ENCODE measurements at regions not wholly inside any gene's neighbourhood (a gene's known extent, or its start where the extent isn't known, plus 50 kb on each side); places are given as distances from the start of the nearest gene placed in this dataset.
A peak's percentile ranks its signal among the peaks of the same experiment; 100 is the strongest.

DNA sequence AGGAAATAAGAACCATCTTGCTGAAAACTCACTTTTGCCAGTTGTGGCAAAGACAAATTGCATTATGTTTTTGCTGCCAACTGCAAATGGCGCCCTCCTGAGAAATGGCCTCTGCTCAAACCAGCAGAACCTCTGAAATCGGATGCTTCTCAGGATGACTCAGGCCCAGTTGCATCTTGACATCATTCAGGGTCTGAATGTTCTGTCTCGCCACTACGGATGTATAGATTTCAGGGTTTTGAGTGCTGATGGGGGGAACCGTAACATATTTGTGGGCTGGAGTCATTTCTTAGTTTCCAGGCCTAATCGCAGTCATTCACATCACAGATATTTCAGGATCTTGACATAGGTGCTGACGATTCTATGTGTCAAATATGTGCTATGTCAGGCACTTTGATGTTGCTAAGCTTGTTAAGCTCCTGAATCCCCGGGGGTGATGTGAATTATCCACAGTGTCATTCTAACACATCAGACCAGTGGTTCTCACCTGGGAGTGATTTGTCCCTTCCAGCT, 207.1 kb downstream of the NFATC2 start:
- no peak for DNase-seq

DNA sequence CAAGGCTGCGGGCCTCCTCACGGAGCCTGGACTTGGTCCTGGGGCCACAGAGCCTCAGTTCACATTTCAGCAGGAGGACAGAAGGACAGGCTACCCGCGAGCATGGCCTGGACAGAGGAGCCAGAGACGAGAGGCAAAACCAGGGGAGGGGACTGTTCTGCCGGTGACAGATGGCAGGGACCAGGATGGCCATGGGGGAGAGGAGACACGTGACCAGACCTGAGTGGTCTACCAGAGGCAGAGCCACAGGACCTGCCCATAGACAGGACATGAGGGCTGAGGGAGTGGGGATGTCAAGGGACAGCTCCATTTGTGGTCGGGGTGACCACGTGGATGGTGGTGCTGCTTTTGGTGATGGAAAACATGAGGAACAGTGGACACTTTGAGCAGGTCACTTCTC, 207.9 kb downstream of the NFATC2 start:
- no peak for DNase-seq

DNA sequence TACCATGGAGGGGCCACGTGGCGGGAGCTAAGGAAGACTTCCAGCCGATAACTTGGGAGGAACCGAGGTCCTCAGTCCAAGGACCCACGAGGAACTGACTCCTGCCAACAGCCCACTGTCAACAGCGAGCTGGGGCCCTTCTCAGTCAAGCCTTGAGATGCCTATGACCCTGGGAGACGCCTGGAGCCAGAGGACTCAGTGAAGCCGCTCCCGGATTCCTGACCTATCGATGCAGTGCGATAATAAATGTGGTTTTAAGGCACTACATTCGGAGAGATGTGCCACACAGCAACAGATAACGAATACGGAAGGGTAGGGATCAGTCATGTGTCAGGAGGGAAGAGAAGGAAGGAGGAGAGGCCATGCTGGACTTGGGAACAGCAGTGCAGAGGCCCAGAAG, 208.5 kb downstream of the NFATC2 start:
- DNase-seq, result no peak

DNA sequence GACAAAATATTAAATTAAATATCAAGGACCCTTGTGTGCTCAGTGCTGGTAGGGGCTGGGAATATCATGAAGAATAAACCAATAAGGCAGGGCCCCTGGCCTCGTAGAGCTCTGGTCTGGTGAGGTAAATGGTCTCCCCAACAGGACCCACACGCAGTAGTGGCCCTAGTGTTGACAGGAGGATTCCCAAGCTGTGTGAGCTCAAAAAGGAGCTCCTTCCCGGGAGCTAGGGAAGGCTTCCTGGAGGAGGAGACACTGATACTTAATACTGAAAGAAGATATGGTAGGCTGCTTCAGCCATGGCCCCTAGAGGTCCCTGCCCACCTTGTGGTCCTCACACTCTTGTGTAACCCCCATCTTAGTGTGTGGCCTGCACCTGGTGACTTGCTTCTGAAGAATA, 209.1 kb downstream of the NFATC2 start:
- DNase-seq, result no peak

DNA sequence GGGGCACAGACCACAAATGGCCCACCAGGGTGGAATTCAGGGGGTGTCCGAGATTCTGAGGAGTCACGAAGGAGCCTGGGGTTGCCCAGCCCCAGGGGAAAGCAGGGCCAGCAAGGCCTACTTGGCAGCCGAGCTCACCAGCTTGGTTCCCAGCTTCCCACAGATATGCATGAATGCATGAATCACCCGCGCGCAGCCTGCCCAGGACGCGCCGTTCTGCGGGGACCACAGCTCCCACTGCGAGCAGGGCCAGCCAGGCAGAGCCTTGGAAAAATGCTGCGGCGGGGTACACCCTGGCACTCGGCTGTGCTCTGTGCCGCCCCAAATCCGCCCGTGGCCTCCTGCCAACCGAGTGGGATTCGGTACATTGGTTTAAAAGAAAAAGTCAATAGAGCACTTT, 211.0 kb downstream of the NFATC2 start:
- DNase-seq, result no peak

DNA sequence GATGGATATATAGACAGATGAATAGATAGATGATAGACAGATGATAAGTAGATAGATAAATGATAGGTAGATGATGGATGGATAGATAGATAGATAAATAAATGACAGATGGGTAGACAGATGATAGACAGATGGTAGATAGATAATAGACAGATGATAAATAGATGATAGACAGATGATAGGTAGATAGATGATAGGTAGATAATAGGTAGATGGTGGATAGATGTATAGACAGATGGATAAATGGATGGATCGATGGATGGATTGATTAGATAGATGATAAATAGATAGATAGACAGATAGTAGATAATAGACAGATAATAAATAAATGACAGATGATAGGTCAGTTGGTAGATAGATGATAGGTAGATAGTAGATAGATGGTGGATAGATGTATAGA, 212.7 kb downstream of the NFATC2 start:
- no peak for DNase-seq

DNA sequence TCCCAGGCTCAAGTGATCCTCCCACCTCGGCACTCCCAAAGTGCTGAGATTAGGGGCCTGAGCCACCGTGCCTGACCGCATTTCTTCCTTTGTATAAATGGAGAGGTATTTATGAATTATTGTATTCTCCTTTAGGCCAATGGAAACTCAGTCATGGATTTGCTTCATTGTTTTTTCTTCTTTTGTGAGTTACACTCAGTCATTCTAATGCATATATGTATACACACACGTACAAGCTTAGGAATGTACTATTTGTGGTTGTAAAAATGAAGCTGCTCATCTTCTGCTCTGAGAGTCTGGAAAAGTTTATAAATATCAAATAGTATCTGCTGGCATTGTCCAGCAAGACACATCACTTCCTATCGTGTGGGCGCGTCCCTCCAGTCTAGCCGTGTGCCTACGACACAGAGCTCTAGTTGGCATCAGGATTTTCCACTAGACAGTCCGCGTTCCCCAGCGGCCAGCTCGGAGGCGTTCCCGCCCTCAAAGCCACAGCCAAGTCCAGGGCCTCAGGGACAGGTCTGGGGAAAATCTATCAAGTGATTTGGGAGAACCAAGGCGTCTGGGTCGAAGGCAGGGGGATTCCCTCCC, 215.2 kb downstream of the NFATC2 start:
- DNase-seq, result no peak

DNA sequence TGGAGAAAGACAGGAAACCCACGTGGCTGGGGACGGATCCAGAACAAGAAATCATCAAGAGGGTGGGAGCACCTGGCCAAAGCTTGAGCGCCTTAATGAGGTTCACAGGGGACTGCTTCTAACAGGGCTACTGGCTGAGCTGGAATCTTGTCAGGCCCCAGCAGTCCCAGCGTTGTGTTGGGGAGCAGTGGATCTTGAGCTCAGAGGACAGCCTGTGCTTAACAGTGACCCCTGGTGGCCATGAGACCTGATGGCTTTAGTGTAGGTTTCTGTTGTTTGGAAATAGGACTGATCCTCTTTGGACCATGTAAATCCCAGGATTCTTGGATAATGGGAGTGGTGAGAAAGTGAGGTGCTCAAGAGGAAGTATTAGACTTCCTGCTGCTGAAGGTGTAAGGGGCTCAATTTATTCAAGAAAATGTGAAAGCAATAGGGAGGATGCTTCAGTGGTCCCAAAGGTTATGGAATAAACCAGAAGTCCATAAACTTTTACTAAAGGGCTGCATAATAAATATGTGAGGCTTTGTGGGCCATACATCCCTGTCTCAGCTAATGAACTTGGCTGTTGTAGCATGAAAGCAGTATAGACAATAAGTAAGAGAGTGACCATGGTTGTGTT, 216.2 kb downstream of the NFATC2 start:
- peak; percentile 41 to 44 for DNase-seq

DNA sequence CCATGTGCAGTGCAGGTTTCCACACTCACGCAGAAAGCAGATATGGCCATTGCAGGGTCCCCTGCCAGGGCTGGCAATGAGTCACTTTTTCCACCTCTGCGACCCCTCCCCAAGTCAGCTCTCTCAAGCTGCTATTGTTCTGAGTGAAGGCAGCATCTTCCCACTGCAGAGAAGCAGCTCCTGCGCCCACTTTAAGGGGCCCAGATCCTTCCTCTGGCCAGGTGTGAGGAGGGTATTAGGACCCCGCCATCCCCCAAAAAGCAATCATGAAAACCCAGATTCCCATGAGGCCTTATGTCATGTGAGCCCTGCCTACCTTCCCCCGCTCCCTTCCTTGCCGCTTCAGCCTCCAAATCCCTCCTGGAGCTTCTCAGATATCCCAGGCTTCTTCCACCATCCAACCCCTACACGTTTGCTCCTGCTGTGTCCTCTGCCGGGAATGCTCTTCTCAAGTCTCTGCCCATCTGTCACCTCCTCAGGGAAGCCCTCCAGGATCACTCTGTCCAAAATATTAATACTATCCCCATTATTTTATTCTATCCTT, 220.3 kb downstream of the NFATC2 start:
- no peak for DNase-seq

DNA sequence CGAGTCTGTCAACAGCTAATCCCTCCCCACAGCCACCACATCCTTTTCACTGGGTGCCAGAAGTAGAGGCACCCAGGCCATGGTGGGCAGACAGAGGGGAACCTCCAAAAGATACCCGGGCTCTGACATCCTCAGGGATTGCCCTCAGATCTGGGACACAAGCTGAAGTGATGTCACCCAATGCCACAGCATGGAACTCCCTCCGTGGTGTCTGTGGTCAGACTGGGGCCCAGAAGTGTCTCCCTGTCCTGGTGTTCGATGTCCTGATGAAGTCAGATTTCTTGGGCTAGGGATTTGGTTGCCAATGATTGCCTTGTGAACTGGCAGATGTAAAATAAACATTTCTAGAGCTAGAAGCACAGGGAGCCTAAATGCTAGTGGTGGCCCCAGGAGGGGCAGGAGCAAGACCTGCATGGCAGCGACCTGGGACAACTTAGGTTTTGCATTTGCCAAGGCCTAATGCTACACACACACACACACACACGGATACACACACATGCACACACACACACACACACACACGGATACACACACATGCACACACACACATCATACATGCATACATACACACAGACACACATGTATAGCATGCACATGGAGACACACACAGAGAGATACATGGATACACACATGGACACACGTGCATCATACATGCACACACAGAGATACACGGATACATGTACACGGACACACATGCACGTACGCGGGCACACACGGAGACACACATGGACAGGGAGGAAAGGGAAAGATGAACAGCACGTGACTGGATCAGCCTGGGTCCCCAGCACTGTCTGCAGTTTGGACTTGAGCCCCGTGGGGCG, 221.0 kb downstream of the NFATC2 start:
- DNase-seq, result no peak

DNA sequence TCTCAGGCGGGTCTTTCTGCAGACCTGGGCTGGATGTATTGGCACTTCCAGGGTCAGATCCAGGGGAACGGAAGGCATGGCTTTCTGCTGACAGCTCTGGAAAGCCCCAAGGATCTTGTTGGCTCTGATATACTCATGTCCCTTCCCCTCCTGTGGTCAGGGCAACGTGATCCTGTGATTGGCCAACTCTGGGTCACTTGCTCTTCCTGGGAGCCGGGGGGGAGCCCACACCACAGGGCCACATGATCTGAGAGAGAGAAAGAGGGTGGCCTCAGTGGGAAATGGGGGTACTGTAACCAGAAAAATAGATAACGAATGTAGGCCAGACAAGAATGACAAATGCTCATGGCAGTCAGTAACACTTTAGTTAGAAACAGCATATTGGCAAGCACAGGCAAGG, 223.0 kb downstream of the NFATC2 start:
- no peak for DNase-seq

DNA sequence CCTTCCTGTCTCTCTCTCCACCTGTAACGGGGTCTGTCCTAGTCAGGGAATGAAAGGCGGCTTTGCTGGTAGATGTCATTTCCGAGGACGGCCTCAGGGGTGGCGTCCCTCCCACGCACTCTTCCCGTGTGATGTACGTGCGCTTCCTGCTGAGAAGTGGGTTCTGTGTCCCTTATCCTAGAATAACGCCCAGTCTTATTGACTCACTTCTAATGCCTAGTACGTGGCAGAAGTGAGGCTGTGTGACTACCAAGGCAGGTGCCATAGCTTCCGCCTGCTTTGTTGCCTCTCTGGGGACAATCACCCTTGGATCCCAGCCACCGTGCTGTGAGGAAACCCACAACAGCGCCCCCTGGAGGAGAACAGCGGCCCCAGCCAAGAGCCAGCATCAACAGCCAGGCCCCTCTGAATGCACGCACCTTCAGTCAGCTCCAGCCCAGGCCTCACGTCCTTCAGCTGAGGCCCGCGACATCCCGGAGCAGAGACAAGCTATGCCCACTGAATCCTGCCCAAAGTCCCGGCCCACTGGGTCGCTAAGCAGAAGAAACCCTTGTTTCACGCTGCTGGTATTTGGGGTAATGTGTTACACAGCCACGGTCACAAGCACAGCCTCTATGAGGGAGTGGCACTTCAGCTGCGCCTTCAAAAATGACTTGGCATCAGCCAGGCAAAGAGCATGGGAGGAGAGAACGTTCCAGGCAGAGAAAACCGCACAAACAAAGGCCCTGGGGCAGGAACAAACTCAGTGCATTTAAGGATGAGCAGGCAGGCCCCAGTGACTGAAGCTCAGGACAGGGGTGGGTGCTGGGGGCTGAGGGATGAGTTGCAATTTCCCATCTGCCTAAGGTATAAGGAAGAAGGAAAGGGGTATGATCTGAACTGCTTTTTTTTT, 224.2 kb downstream of the NFATC2 start:
- no peak for DNase-seq

DNA sequence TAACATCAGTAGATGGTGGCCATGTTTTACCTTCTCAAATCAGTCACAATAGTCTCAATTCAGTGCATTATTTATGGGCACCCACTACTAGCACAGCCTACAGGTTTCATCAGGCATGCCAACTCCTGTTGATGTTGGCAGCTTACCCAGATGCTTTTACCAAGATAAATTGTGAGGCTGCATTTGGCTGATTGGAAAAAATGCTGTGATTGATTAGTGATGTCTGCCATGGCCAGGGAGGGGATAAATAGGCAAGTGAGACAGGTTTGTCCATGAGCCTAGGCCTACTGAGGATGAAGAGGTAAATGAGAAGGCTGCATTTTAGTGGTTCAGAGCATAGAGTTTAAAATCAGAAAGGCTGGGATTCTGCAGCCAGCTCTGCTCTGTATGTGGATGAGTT, 227.1 kb downstream of the NFATC2 start:
- no peak for DNase-seq

DNA sequence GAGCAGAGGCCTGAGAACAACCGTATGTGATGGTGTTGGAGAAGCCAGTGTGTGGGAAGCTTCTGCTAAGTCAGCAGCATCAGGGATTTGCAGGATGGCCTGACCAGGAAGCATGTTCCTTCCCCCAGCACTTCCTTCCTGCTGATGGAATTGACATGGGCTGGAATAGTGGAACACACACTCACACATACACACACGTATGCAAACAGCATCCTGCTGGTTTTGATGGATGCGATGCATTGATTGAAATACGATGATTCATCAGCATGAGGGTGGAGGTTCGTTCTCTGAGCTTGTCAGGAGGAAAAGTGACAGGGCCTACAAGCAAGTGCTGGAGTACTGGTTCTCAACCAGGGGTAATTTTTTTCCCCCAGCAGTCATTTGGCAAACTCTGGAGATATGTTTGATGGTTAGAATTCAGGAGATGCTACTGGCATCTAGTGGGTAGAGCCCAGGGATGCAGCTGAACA, 229.1 kb downstream of the NFATC2 start:
- no peak for DNase-seq

DNA sequence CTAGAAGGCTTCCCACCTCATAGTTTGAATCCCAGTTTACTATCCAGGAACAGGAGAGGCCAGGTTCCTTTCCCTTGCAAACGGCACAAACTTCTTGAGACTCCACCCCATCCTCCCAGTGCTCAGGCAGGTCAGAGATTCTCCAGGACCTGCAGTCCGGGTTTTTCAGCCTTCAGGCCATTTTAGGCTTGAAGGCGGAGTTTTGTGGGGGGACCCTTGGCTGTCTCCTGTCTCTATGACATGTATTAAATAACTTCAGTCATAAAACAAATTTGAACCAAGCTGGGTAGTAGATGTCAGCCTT, 230.1 kb downstream of the NFATC2 start:
- DNase-seq, result no peak

DNA sequence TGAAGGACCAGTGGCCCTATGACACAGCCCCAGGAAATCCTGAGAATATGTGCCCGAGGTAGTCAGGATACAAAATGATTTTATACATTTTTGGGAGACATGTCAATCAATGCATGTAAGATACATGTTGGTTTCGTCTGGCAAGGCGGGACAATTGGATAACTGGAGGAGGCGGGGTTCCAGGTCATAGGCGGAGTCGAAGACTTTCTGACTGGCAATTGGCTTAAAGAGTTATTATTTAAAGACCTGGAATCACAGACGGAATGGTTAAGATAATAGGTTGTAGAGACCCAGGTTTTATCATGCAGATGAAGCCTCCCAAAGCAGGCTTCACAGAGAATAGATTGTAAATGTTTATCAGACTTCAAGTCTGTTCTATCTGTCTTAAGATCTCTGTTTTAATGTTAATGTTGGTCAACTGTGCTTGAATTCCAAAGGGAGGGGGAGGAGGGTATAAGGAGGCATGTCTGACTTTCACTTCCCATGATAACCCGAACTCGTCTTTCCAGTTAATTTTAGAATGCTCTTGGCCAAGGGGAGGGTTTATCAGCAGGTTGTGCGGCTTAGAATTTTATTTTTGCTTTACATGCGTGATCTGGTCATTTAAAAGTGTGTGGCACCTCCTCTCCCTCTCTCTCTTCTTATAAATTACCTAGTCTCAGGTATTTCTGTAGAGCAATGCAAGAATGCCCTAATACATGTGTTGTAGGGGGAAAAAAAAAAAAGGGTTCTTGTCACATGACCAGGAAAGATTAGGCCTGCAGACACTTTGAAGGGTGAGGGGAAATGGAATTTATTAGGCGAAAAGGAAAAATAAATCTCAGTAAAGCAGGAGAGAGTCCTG, 230.7 kb downstream of the NFATC2 start:
- DNase-seq, result no peak

DNA sequence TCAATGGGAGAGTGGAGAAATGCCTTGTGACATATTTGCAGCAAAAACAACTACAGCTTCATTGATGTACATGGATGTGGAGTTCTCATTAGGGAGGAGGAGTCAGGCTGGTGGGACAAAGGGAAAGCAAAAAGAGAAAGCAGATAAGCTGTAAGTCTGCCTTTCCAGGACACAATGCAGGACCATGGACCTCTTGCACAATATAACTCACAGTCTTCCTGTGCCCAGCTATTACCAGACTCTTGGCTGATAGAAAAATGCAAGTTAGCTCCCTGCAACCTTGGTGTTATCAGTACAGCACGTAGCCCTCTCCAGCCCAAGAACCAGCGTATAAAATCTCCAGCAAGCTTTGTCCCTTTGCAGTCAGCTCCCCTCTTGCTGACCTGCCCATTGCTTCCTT, 232.3 kb downstream of the NFATC2 start:
- no peak for DNase-seq

DNA sequence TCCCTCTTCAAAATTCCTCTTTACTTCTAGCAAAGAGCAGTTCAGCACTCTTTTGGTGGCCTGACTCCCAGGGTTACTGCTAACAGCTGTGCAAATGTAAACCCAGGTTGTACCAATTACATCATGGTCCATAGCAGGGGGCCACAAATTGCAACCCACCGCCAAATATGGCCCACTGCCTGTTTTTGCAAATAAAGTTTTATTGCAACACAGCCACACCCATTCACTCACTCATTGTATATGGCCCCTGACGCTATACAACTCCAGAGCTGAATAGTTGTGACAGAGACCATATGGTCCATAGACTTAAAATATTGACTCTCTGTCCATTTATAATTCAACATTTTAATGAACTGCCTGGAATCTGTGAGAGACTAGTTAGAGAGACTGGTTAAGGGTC, 233.4 kb downstream of the NFATC2 start:
- DNase-seq, result no peak

DNA sequence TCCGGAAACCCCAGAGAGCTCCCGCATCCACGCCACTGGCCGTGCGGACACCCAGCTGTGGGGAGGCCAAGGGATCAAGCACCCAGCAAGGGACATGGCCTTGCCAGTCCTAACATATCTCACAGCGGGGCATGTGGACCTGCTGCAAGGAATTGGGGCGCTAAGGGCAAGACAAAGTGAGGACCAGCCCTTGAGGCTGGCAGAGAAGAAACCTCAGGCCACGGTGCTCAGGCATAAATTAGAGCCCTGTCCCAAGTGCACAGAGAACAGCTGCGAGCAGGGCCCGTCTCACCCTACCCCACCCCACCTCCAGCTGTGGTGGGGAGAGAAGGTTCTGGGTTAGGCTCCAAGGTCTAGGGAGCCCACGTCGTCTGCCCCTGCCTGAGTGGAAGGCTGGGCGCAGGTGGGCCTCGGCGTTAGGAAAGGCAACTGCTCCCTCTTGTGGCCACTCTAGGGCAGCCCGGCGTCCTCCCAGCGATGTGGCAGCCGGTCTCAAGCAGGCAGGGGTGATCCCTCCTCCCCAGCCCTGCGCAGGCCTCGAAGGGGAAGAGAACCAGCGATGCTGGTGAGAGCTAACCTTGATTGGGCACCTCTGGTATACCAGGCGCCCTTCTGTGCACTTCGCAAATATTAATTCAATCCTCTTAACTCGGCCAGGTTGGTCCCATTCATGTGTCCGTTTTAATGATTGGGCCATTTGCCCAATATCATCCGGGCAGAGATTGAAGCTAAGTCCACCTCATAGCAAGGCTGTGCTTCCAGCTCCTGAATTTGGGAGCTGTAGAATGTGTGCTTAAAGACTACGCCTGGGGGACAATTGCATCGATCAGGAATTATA, 235.8 kb downstream of the NFATC2 start:
- DNase-seq, result peak; percentile 20 to 47

DNA sequence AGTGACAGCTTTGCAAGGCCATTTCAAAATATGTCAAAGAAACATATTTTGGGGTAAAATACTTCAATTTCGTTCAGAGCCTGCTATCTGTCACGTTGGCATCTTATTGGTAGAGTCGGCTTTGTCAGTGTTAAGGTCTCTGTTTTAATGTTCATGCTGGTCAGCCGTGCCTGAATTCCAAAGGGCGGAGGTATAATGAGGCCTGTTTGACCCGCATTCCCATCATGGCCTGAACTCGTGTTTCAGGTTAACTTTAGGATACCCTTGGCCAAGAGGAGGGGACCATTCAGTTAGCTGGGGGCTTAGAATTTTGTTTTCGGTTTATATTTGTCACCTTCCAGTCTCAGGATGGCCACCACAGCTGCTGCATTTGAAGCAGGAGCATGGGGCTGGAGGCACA, 236.4 kb downstream of the NFATC2 start:
- no peak for DNase-seq
